Lung (tissue), 11 donors: ENCODE measurements at regions not wholly inside any gene's neighbourhood (a gene's known extent, or its start where the extent isn't known, plus 50 kb on each side); places are given as distances from the start of the nearest gene placed in this dataset.
"Not testable (repeated sequence)": the region's sequence is repeated elsewhere in the genome, so short reads cannot be mapped to it uniquely, and the experiment has no call there.

ENCODE experiments used
- ATAC-seq: fragments of 200-7000 bp; cut with Tn5 transposase; one replicate; pipeline ENCODE4 v1.9.1; 2020; ENCODE audit warnings: moderate number of reproducible peaks; ENCODE audit not compliant: insufficient read depth, low FRiP score
- DNase-seq, 3 donors: peaks; one replicate each; pipeline ENCODE4 v3.0.0-alpha.2; 2013 to 2017
- H3K27ac ChIP-seq, 2 donors: one replicate each; pipeline ENCODE4 v1.5.1; 2013; ENCODE audit warnings: mild to moderate bottlenecking in 2 of 2, moderate library complexity in 2 of 2, control low read depth in 1 of 2, inconsistent platforms in 1 of 2, low read depth in 1 of 2, low read length in 1 of 2
- H3K27me3 ChIP-seq, 3 donors: one replicate each; pipeline ENCODE4 v1.5.1; 2013; ENCODE audit warnings: low read length in 2 of 3; ENCODE audit not compliant: control insufficient read depth in 3 of 3, insufficient read depth in 3 of 3
- H3K36me3 ChIP-seq, 4 donors: one replicate each; pipeline ENCODE4 v1.5.1; 2013; ENCODE audit warnings: low read length in 4 of 4, mild to moderate bottlenecking in 1 of 4, moderate library complexity in 1 of 4; ENCODE audit not compliant: control insufficient read depth in 4 of 4, insufficient read depth in 4 of 4
- H3K4me1 ChIP-seq, 5 donors: one replicate each; pipeline ENCODE4 v1.5.1; 2013; ENCODE audit warnings: low read length in 5 of 5, mild to moderate bottlenecking in 2 of 5, moderate library complexity in 1 of 5; ENCODE audit not compliant: control insufficient read depth in 5 of 5, insufficient read depth in 5 of 5
- H3K4me3 ChIP-seq: one replicate; pipeline ENCODE4 v1.5.1; 2013; ENCODE audit warnings: mild to moderate bottlenecking, control low read depth, moderate library complexity
- H3K9ac ChIP-seq, 2 donors: one replicate each; pipeline ENCODE4 v1.5.1; 2013; ENCODE audit warnings: low read length in 2 of 2, control low read depth in 1 of 2; ENCODE audit not compliant: insufficient read depth in 1 of 2
- H3K9me3 ChIP-seq, 4 donors: one replicate each; pipeline ENCODE4 v1.5.1; 2013; ENCODE audit warnings: low read length in 3 of 4, mild to moderate bottlenecking in 1 of 4, moderate library complexity in 1 of 4; ENCODE audit not compliant: control insufficient read depth in 4 of 4, insufficient read depth in 3 of 4
- WGBS, 2 donors: extraction: QIAGEN DNeasy Blood & Tissue Kit; methylation state at CpG; one replicate each; pipeline ENCODE4 v1.1.7; 2013; 5-methylcytosine and 5-hydroxymethylcytosine counted together
- TF ChIP-seq, protein P1 (sequence below): IDR thresholded peaks from 2 replicates; pipeline ENCODE4 v1.5.1; 2012; ENCODE audit warnings: mild to moderate bottlenecking; ENCODE audit errors: control extremely low read depth, extremely low read depth
- donor health status: control.
- donor health status: control.
- donor health status: Bipolar disorder and iron deficiency.
- donor health status: healthy.
- donor health status: DM: yes; HTN: yes; CAD: no.

DNA sequence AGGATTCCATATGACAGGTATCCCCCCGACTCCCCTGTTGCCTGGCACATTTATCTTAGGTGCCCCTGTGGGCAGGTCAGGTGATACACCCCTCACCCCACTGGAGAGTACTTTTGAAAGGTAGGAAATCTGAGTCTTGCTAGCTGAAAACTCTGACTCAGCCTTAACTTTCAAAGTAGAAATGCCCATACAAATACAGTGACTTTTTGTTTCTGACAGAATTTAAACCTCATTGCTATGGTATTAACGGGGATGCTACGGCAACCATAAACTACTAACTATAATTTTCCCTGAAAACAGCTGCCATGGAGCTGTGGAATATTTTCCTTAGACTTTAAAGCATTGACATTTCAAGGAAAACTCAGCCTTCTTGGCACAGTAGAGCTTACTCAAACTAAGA, 536.0 kb downstream of the RFPL4B start:
- no peak for ATAC-seq
- peaks cover 0 to 7% (median 0%) of the 10 kb centered on the region in 5 donors for H3K4me1 ChIP-seq
- TF ChIP-seq, protein P1, sequence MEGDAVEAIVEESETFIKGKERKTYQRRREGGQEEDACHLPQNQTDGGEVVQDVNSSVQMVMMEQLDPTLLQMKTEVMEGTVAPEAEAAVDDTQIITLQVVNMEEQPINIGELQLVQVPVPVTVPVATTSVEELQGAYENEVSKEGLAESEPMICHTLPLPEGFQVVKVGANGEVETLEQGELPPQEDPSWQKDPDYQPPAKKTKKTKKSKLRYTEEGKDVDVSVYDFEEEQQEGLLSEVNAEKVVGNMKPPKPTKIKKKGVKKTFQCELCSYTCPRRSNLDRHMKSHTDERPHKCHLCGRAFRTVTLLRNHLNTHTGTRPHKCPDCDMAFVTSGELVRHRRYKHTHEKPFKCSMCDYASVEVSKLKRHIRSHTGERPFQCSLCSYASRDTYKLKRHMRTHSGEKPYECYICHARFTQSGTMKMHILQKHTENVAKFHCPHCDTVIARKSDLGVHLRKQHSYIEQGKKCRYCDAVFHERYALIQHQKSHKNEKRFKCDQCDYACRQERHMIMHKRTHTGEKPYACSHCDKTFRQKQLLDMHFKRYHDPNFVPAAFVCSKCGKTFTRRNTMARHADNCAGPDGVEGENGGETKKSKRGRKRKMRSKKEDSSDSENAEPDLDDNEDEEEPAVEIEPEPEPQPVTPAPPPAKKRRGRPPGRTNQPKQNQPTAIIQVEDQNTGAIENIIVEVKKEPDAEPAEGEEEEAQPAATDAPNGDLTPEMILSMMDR: no peak

DNA sequence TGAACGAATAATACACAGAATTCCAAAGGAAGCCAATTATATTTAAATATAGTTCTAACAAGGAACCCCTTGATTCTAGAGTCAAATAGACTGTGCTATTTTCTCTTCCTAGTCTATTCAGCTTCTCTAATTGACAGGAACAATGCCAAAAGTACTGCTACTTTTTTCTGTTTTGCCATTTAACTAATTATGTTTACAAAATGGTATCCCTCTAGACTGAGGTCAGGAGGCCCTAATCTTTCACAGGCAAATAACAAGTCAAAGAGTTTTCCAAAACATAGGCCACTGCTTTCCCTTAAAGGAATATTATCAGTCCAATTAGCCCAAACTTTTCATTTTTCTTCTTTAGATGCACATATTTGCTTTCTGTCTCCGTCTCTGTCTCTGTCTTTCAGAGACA, 539.3 kb downstream of the RFPL4B start:
- Histone ChIP-seq H3K27ac (no peak overlapping the region), H3K27me3 (no peaks in the 10 kb centered on the region), H3K36me3 (no peaks in the 10 kb centered on the region), H3K4me1 (peaks cover 0 to 7% (median 0%) of the 10 kb centered on the region in 5 donors), H3K4me3 (no peak overlapping the region), H3K9me3 (no peaks in the 10 kb centered on the region), H3K9ac (no peak overlapping the region)
- TF ChIP-seq, protein P1: no peak
- DNase-seq (peak in 2 of 3 donors; percentile 53 to 67), ATAC-seq (no peak)
- 67 to 83% methylated on average over 2 of the region's 2 CpGs for WGBS, 2 donors

More for the DNA sequence above, 536.0 kb downstream of the RFPL4B start:
- no peak overlapping the region for H3K4me3 ChIP-seq
- no peaks in the 10 kb centered on the region for H3K9me3 ChIP-seq
- no peaks in the 10 kb centered on the region for H3K36me3 ChIP-seq
- 88 to 92% methylated on average over 3 of the region's 3 CpGs for WGBS, 2 donors
- no peak overlapping the region for H3K9ac ChIP-seq
- no peak for DNase-seq
- no peaks in the 10 kb centered on the region for H3K27me3 ChIP-seq
- no peak overlapping the region for H3K27ac ChIP-seq

DNA sequence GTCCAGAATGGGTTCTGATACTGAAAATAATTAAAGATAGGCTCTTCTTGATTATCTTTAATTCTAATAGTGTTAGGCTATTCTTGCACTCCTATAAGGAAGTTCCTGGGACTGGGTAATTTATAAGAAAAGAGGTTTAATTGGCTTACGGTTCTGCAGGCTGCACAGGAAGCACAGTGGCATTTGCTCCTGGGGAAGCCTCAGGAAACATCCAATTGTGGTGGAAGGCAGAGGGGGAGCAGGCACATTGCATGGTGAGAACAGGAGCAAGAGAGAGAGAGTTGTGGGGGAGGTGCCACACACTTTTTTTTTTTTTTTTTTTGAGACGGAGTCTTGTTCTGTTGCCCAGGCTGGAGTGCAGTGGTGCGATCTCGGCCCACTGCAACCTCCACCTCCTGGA, 540.3 kb downstream of the RFPL4B start:
- not testable (repeated sequence) for H3K9ac ChIP-seq, H3K27ac ChIP-seq, ATAC-seq, H3K9me3 ChIP-seq, DNase-seq, H3K27me3 ChIP-seq, H3K4me1 ChIP-seq, H3K36me3 ChIP-seq, H3K4me3 ChIP-seq
- 91 to 94% methylated on average over 3 to 4 of the region's 4 CpGs for WGBS, 2 donors

DNA sequence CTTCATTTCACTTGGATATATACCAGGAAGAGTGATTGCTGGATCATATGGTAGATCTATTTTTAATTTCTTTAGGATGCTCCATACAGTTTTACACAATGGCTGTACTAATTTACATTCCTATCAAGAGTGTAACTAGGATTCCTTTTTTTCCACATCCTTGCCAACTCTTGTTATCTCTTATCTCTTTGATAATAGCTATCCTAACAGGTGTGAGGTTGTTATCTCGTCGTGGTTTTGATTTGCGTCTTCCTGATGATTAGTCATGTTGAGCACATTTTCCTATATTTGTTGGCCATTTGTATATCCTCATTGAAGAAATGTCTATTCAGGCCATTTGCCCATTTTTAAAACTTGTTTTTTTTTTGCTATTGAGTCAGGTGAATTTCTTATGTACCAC, 552.4 kb downstream of the RFPL4B start:
- H3K4me3 ChIP-seq: no peak overlapping the region

More for the DNA sequence above, 552.4 kb downstream of the RFPL4B start:
- Histone ChIP-seq H3K9ac (no peak overlapping the region), H3K36me3 (no peaks in the 10 kb centered on the region), H3K4me1 (no peaks in the 10 kb centered on the region), H3K9me3 (peaks cover 0 to 6% (median 0%) of the 10 kb centered on the region in 4 donors), H3K27me3 (no peaks in the 10 kb centered on the region), H3K27ac (no peak overlapping the region)
- TF ChIP-seq, protein P1: no peak
- ATAC-seq (no peak), DNase-seq (no peak)
- 72 to 80% methylated on average over 3 of the region's 3 CpGs for WGBS, 2 donors
